ENCODE measurements at regions not wholly inside any gene's neighbourhood (a gene's known extent, or its start where the extent isn't known, plus 50 kb on each side); places are given as distances from the start of the nearest gene placed in this dataset.

- TF ChIP-seq ZNF532 (CRISPR knock-in tag; IDR thresholded peaks at IDR 0.05; ENCODE audit: borderline replicate concordance) (no peak), ZNF219 (CRISPR knock-in tag; IDR thresholded peaks at IDR 0.05; ENCODE audit: borderline replicate concordance) (no peak)
Measured at GRCh38 chr13:99811067-99811700, 160.4 kb downstream of the ZIC5 start (continued).

GRCh38 chr13:99809926-99810325, 161.6 kb downstream of the ZIC5 start:
- POLR2A ChIA-PET, result interaction anchor here (0.8 to 0.9 kb wide), 2 partner anchors 46 to 137 kb away, joined by 3 read pairs; no protein-coding TSS in a partner anchor
- Mint-ChIP-seq H3K9me3 (no peaks in the 10 kb centered on the region), H3K4me3 (no peak overlapping the region), H3K27me3 (ENCODE audit: low read depth) (peaks cover 4% of the 10 kb centered on the region; the same call in 1 of the 2 replicates), H3K36me3 (no peaks in the 10 kb centered on the region), H3K27ac (no peak overlapping the region), H3K4me1 (peaks cover 31% of the 10 kb centered on the region)
- no peak for DNase-seq (ENCODE audit: low spot score)
- TF ChIP-seq HMGXB4 (CRISPR knock-in tag; IDR thresholded peaks at IDR 0.05) (no peak), GTF2I (CRISPR knock-in tag; conservative IDR thresholded peaks at IDR 0.05) (no peak), TP53 (CRISPR knock-in tag; IDR thresholded peaks at IDR 0.05) (no peak), ZNF671 (CRISPR knock-in tag; IDR thresholded peaks at IDR 0.05) (no peak), JUN (CRISPR knock-in tag; IDR thresholded peaks at IDR 0.05) (no peak), NFE2L1 (CRISPR knock-in tag; IDR thresholded peaks at IDR 0.05) (no peak), ZNF425 (CRISPR knock-in tag; conservative IDR thresholded peaks at IDR 0.05) (no peak), SOX15 (CRISPR knock-in tag; IDR thresholded peaks at IDR 0.05) (no peak), ATF3 (CRISPR knock-in tag; conservative IDR thresholded peaks at IDR 0.05) (no peak), ZMAT4 (CRISPR knock-in tag; IDR thresholded peaks at IDR 0.05) (no peak), TEAD1 (CRISPR knock-in tag; IDR thresholded peaks at IDR 0.05) (no peak), ZNF512 (CRISPR knock-in tag; IDR thresholded peaks at IDR 0.05; ENCODE audit: borderline replicate concordance) (no peak), FOXP4 (CRISPR knock-in tag; IDR thresholded peaks at IDR 0.05) (no peak), PREB (CRISPR knock-in tag; IDR thresholded peaks at IDR 0.05; ENCODE audit: borderline replicate concordance) (no peak), PRDM15 (CRISPR knock-in tag; IDR thresholded peaks at IDR 0.05) (no peak)
- no peak for ATAC-seq
- CTCF ChIA-PET, result interaction anchor here (1.0 to 1.3 kb wide), 3 partner anchors 9 to 153 kb away, joined by 3 read pairs; no protein-coding TSS in a partner anchor
